SK-N-SH (cell line): ENCODE measurements at regions not wholly inside any gene's neighbourhood (a gene's known extent, or its start where the extent isn't known, plus 50 kb on each side); places are given as distances from the start of the nearest gene placed in this dataset.

ENCODE experiments used
- CTCF ChIA-PET: fragments of 300-600, 350-600 bp; formaldehyde crosslinking; extraction: SDS; loops from one replicate; lab custom pipeline; 2021; lab: Yijun Ruan, JAX
- POLR2A ChIA-PET: fragments of 350-600 bp; sonication (Branson Sonifier 250); formaldehyde crosslinking; extraction: SDS; loops from one replicate; lab custom pipeline; 2020; ENCODE audit warnings: antibody characterized with exemption, inconsistent platforms; lab: Yijun Ruan, JAX
- DNase-seq: peaks from one replicate; pipeline ENCODE4 v3.0.0; 2012
- H2AFZ ChIP-seq: fragments of 200-600 bp; sonication (generic); 2 replicates; pipeline ENCODE4 v1.8.1; 2016; ENCODE audit warnings: antibody characterized with exemption, mild to moderate bottlenecking, low read depth
- H3F3A ChIP-seq: fragments of 200-600 bp; sonication (generic); replicated peaks from 2 replicates; pipeline ENCODE3; 2016; ENCODE audit warnings: antibody characterized with exemption, mild to moderate bottlenecking; ENCODE audit not compliant: insufficient read depth
- H3K27ac ChIP-seq, 2 experiments: fragments of 200-500 bp in 1 of 2; fragments of 200-600 bp in 1 of 2; sonication (Bioruptor generic) in 1 of 2; sonication (generic), shearing (Covaris generic) in 1 of 2; 2 replicates each; pipeline versions ENCODE4 v1.5.1 to v1.6.1; 2014 to 2016; ENCODE audit warnings: low read depth in 2 of 2, inconsistent platforms in 1 of 2, low read length in 1 of 2, mild to moderate bottlenecking in 1 of 2, mixed read lengths in 1 of 2
- H3K27me3 ChIP-seq: fragments of 200-600 bp; sonication (generic), shearing (Covaris generic); 2 replicates; pipeline ENCODE4 v1.6.1; 2016; ENCODE audit warnings: mixed run types; ENCODE audit not compliant: insufficient read depth
- H3K36me3 ChIP-seq, 2 experiments: fragments of 200-500 bp in 1 of 2; fragments of 200-600 bp in 1 of 2; sonication (Bioruptor generic) in 1 of 2; sonication (generic) in 1 of 2; replicated peaks in 1 of 2; 2 replicates each; pipeline versions ENCODE3 to v1.5.1; 2014 to 2016; ENCODE audit warnings: low read length in 1 of 2, mild to moderate bottlenecking in 1 of 2; ENCODE audit not compliant: insufficient read depth in 2 of 2, control insufficient read depth in 1 of 2
- H3K4me1 ChIP-seq, 2 experiments: fragments of 200-500 bp in 1 of 2; fragments of 200-600 bp in 1 of 2; sonication (Bioruptor generic) in 1 of 2; sonication (generic), shearing (Covaris generic) in 1 of 2; 2 replicates each; pipeline versions ENCODE4 v1.5.1 to v1.6.1; 2014 to 2016; ENCODE audit warnings: low read depth in 1 of 2, low read length in 1 of 2, mixed run types in 1 of 2; ENCODE audit not compliant: insufficient read depth in 2 of 2, control insufficient read depth in 1 of 2
- H3K4me2 ChIP-seq: fragments of 200-600 bp; sonication (generic), shearing (Covaris generic); 2 replicates; pipeline ENCODE4 v1.6.1; 2017; ENCODE audit warnings: mixed run types
- H3K4me3 ChIP-seq, 2 experiments: fragments of 200-500 bp in 1 of 2; fragments of 200-600 bp in 1 of 2; sonication (Bioruptor generic) in 1 of 2; sonication (generic), shearing (Covaris generic) in 1 of 2; 2 replicates each; pipeline versions ENCODE4 v1.5.1 to v1.8.1; 2014 to 2016; ENCODE audit warnings: low read depth in 2 of 2, inconsistent platforms in 1 of 2, low read length in 1 of 2, mild to moderate bottlenecking in 1 of 2, mixed read lengths in 1 of 2, moderate library complexity in 1 of 2
- H3K79me2 ChIP-seq: fragments of 200-600 bp; sonication (generic); 2 replicates; pipeline ENCODE4 v1.8.1; 2017; ENCODE audit warnings: mild to moderate bottlenecking; ENCODE audit not compliant: insufficient read depth
- H3K9ac ChIP-seq: fragments of 200-600 bp; sonication (generic); 2 replicates; pipeline ENCODE4 v1.6.1; 2017; ENCODE audit warnings: mixed run types
- H3K9me2 ChIP-seq: fragments of 200-600 bp; sonication (generic); 2 replicates; pipeline ENCODE4 v1.6.1; 2017; ENCODE audit warnings: mixed run types
- H3K9me3 ChIP-seq: fragments of 200-600 bp; sonication (generic); 2 replicates; pipeline ENCODE4 v1.6.1; 2017; ENCODE audit warnings: mixed run types, mild to moderate bottlenecking, moderate library complexity
- H4K20me1 ChIP-seq: fragments of 200-600 bp; sonication (generic); 2 replicates; pipeline ENCODE4 v1.6.1; 2017; ENCODE audit warnings: mild to moderate bottlenecking, mixed run types; ENCODE audit not compliant: insufficient read depth
- GABPA ChIP-seq: IDR thresholded peaks from 2 replicates; pipeline ENCODE4 v1.4.0; 2012; ENCODE audit warnings: low read depth, mild to moderate bottlenecking
- JUND ChIP-seq: IDR thresholded peaks from 2 replicates; pipeline ENCODE4 v1.4.0; 2012
- MEF2A ChIP-seq: IDR thresholded peaks from 2 replicates; pipeline ENCODE4 v1.4.0; 2012; ENCODE audit warnings: low read depth, borderline replicate concordance
- NRF1 ChIP-seq: IDR thresholded peaks from 2 replicates; pipeline ENCODE4 v1.6.1; 2012; ENCODE audit warnings: low read depth, mild to moderate bottlenecking, low read length
- PBX3 ChIP-seq: IDR thresholded peaks from 2 replicates; pipeline ENCODE4; 2012
- RAD21 ChIP-seq: IDR thresholded peaks from 2 replicates; pipeline ENCODE4 v1.6.1; 2012; ENCODE audit warnings: mild to moderate bottlenecking, low read length
- REST ChIP-seq: IDR thresholded peaks from 2 replicates; pipeline ENCODE4 v1.6.1; 2012; ENCODE audit warnings: mild to moderate bottlenecking, low read depth, low read length, moderate library complexity
- RFX5 ChIP-seq: IDR thresholded peaks from 2 replicates; pipeline ENCODE4 v1.6.1; 2012; ENCODE audit warnings: mild to moderate bottlenecking, improper control_type of control experiment, low read length
- SMC3 ChIP-seq: IDR thresholded peaks from 2 replicates; pipeline ENCODE4 v1.6.1; 2012; ENCODE audit warnings: low read depth, low read length, improper control_type of control experiment
- TEAD4 ChIP-seq: IDR thresholded peaks from 2 replicates; pipeline ENCODE4 v1.4.0; 2012; ENCODE audit warnings: mild to moderate bottlenecking, borderline replicate concordance; ENCODE audit not compliant: insufficient read depth
- USF1 ChIP-seq: IDR thresholded peaks from 2 replicates; pipeline ENCODE4 v1.4.0; 2012; ENCODE audit warnings: low read depth, borderline replicate concordance
- USF2 ChIP-seq: fragments of 150-350 bp; IDR thresholded peaks from 2 replicates; pipeline ENCODE4 v1.6.1; 2017; ENCODE audit warnings: antibody characterized with exemption, low read length, low read depth, borderline replicate concordance
- ZBTB33 ChIP-seq: IDR thresholded peaks from 2 replicates; pipeline ENCODE4 v1.4.0; 2012; ENCODE audit warnings: low read depth, borderline replicate concordance
- WGBS: methylation state at CpG from one replicate; pipeline ENCODE4 v1.1.6; 2017; ENCODE audit warnings: low lambda C conversion rate; 5-methylcytosine and 5-hydroxymethylcytosine counted together

- Histone ChIP-seq H3K9me2 (no peaks in the 10 kb centered on the region), H3K4me3 (no peak overlapping the region), H3K79me2 (no peaks in the 10 kb centered on the region), H3K27me3 (no peaks in the 10 kb centered on the region), H3F3A (no peaks in the 10 kb centered on the region), H3K4me1 (no peaks in the 10 kb centered on the region), H4K20me1 (no peaks in the 10 kb centered on the region), H3K4me2 (no peak overlapping the region), H3K9me3 (no peaks in the 10 kb centered on the region; the same call in 1 of the 2 replicates), H3K27ac (no peak overlapping the region), H3K36me3 (no peaks in the 10 kb centered on the region), H3K9ac (no peak overlapping the region), H2AFZ (no peak overlapping the region)
- ChIA-PET CTCF (interaction anchor here (1.3 to 1.4 kb wide), 2 partner anchors 22 to 26 kb away, joined by 6 to 7 read pairs; no protein-coding TSS in a partner anchor), POLR2A (no interaction called here)
- 84% methylated on average over 13 of the region's 13 CpGs for WGBS
- DNase-seq = no peak
- no peak for TF ChIP-seq PBX3
These were observed 380.3 kb downstream of the SEC14L1 start for GRCh38 chr17:77521076-77521475.

- no peak for DNase-seq
- peaks cover 0 to 8% of the 10 kb centered on the region in 2 experiments; a peak in 1 of 4 replicates for H3K4me1 ChIP-seq
- 82% methylated on average over 8 of the region's 8 CpGs for WGBS
- no peak overlapping the region for H3K27ac ChIP-seq
- POLR2A ChIA-PET = no interaction called here
- H3K9me2 ChIP-seq = no peaks in the 10 kb centered on the region
- H4K20me1 ChIP-seq = no peaks in the 10 kb centered on the region
- no peaks in the 10 kb centered on the region for H3F3A ChIP-seq
- TF ChIP-seq GABPA (no peak), MEF2A (no peak), TEAD4 (no peak), RFX5 (no peak), USF2 (no peak), REST (no peak), PBX3 (no peak), USF1 (no peak), JUND (no peak), SMC3 (no peak), RAD21 (no peak), NRF1 (no peak), ZBTB33 (no peak)
- TF ChIP-seq, all 33 proteins: peak for 0
- Histone ChIP-seq H3K36me3 (no peaks in the 10 kb centered on the region), H3K9ac (no peak overlapping the region), H3K9me3 (no peaks in the 10 kb centered on the region), H3K4me3 (no peak overlapping the region), H3K79me2 (no peaks in the 10 kb centered on the region), H2AFZ (no peak overlapping the region), H3K27me3 (peaks cover 14% of the 10 kb centered on the region; the same call in 1 of the 2 replicates), H3K4me2 (no peak overlapping the region)
- CTCF ChIA-PET = interaction anchor here (1.0 to 2.2 kb wide), 4 partner anchors 9 to 490 kb away, joined by 3 to 8 read pairs (median 6); no protein-coding TSS in a partner anchor
These were observed 382.8 kb downstream of the SEC14L1 start for GRCh38 chr17:77523540-77523939.
